ENCODE measurements at regions not wholly inside any gene's neighbourhood (a gene's known extent, or its start where the extent isn't known, plus 50 kb on each side); places are given as distances from the start of the nearest gene placed in this dataset.

GRCh38 chr2:239576784-239577685 lies 176.2 kb upstream of the HDAC4 start:
- Histone ChIP-seq H3K27me3 (ENCODE audit: insufficient read depth, low read length) (no peaks in the 10 kb centered on the region), H3K36me3 (ENCODE audit: insufficient read depth, low read length) (no peaks in the 10 kb centered on the region), H3K27ac (ENCODE audit: low read depth, low read length) (no peak overlapping the region), H3K9me3 (ENCODE audit: insufficient read depth, low read depth, low read length) (no peaks in the 10 kb centered on the region), H3K9ac (ENCODE audit: low read depth, low read length) (no peak overlapping the region), H3K4me1 (ENCODE audit: insufficient read depth, low read length) (no peaks in the 10 kb centered on the region), H3K4me3 (ENCODE audit: low read length) (no peak overlapping the region)
- 94% methylated on average over 16 of the region's 17 CpGs for WGBS

- WGBS = 95% methylated on average over 8 of the region's 8 CpGs
- no peaks in the 10 kb centered on the region for H3K9me3 ChIP-seq (ENCODE audit: insufficient read depth, low read depth, low read length)
- no peaks in the 10 kb centered on the region for H3K27me3 ChIP-seq (ENCODE audit: insufficient read depth, low read length)
Measured at GRCh38 chr2:239575931-239576445, 175.2 kb upstream of the HDAC4 start.

GRCh38 chr2:239574434-239575156 lies 173.8 kb upstream of the HDAC4 start:
- Histone ChIP-seq H3K27me3 (ENCODE audit: insufficient read depth, low read length) (no peaks in the 10 kb centered on the region), H3K9ac (ENCODE audit: low read depth, low read length) (no peak overlapping the region), H3K4me1 (ENCODE audit: insufficient read depth, low read length) (no peaks in the 10 kb centered on the region), H3K9me3 (ENCODE audit: insufficient read depth, low read depth, low read length) (no peaks in the 10 kb centered on the region), H3K36me3 (ENCODE audit: insufficient read depth, low read length) (no peaks in the 10 kb centered on the region), H3K27ac (ENCODE audit: low read depth, low read length) (no peak overlapping the region), H3K4me3 (ENCODE audit: low read length) (no peak overlapping the region)
- WGBS = 88% methylated on average over 13 of the region's 13 CpGs

More at GRCh38 chr2:239575931-239576445, 175.2 kb upstream of the HDAC4 start:
- Histone ChIP-seq H3K9ac (ENCODE audit: low read depth, low read length) (no peak overlapping the region), H3K4me1 (ENCODE audit: insufficient read depth, low read length) (no peaks in the 10 kb centered on the region), H3K36me3 (ENCODE audit: insufficient read depth, low read length) (no peaks in the 10 kb centered on the region), H3K27ac (ENCODE audit: low read depth, low read length) (no peak overlapping the region), H3K4me3 (ENCODE audit: low read length) (no peak overlapping the region)

GRCh38 chr2:239574054-239574433 lies 173.2 kb upstream of the HDAC4 start:
- Histone ChIP-seq H3K4me1 (ENCODE audit: insufficient read depth, low read length) (no peaks in the 10 kb centered on the region), H3K9me3 (ENCODE audit: insufficient read depth, low read depth, low read length) (no peaks in the 10 kb centered on the region), H3K9ac (ENCODE audit: low read depth, low read length) (no peak overlapping the region), H3K27ac (ENCODE audit: low read depth, low read length) (no peak overlapping the region), H3K4me3 (ENCODE audit: low read length) (no peak overlapping the region), H3K27me3 (ENCODE audit: insufficient read depth, low read length) (no peaks in the 10 kb centered on the region), H3K36me3 (ENCODE audit: insufficient read depth, low read length) (no peaks in the 10 kb centered on the region)
- WGBS = 93% methylated on average over 5 of the region's 5 CpGs

GRCh38 chr2:239570971-239571520 lies 170.2 kb upstream of the HDAC4 start:
- no peaks in the 10 kb centered on the region for H3K36me3 ChIP-seq (ENCODE audit: insufficient read depth, low read length)
- H3K4me3 ChIP-seq (ENCODE audit: low read length) = no peak overlapping the region
- no peak overlapping the region for H3K27ac ChIP-seq (ENCODE audit: low read depth, low read length)
- WGBS = 90% methylated on average over 6 of the region's 6 CpGs
- H3K27me3 ChIP-seq (ENCODE audit: insufficient read depth, low read length) = no peaks in the 10 kb centered on the region
- no peaks in the 10 kb centered on the region for H3K9me3 ChIP-seq (ENCODE audit: insufficient read depth, low read depth, low read length)
- H3K4me1 ChIP-seq (ENCODE audit: insufficient read depth, low read length) = no peaks in the 10 kb centered on the region
- H3K9ac ChIP-seq (ENCODE audit: low read depth, low read length) = no peak overlapping the region

GRCh38 chr2:239570216-239570925 lies 169.6 kb upstream of the HDAC4 start:
- Histone ChIP-seq H3K9me3 (ENCODE audit: insufficient read depth, low read depth, low read length) (no peaks in the 10 kb centered on the region), H3K36me3 (ENCODE audit: insufficient read depth, low read length) (no peaks in the 10 kb centered on the region), H3K27me3 (ENCODE audit: insufficient read depth, low read length) (no peaks in the 10 kb centered on the region), H3K9ac (ENCODE audit: low read depth, low read length) (no peak overlapping the region), H3K4me1 (ENCODE audit: insufficient read depth, low read length) (no peaks in the 10 kb centered on the region), H3K27ac (ENCODE audit: low read depth, low read length) (no peak overlapping the region), H3K4me3 (ENCODE audit: low read length) (no peak overlapping the region)
- 92% methylated on average over 15 of the region's 15 CpGs for WGBS

GRCh38 chr2:239569401-239570090 lies 168.7 kb upstream of the HDAC4 start:
- H3K9me3 ChIP-seq (ENCODE audit: insufficient read depth, low read depth, low read length) = no peaks in the 10 kb centered on the region
- no peaks in the 10 kb centered on the region for H3K27me3 ChIP-seq (ENCODE audit: insufficient read depth, low read length)

GRCh38 chr2:239568601-239569000 lies 167.8 kb upstream of the HDAC4 start:
- no peaks in the 10 kb centered on the region for H3K4me1 ChIP-seq (ENCODE audit: insufficient read depth, low read length)
- no peak overlapping the region for H3K27ac ChIP-seq (ENCODE audit: low read depth, low read length)
- H3K36me3 ChIP-seq (ENCODE audit: insufficient read depth, low read length) = no peaks in the 10 kb centered on the region
- 88% methylated on average over 3 of the region's 4 CpGs for WGBS
- no peak overlapping the region for H3K4me3 ChIP-seq (ENCODE audit: low read length)
- H3K9me3 ChIP-seq (ENCODE audit: insufficient read depth, low read depth, low read length) = no peaks in the 10 kb centered on the region
- no peak overlapping the region for H3K9ac ChIP-seq (ENCODE audit: low read depth, low read length)
- H3K27me3 ChIP-seq (ENCODE audit: insufficient read depth, low read length) = no peaks in the 10 kb centered on the region

More at GRCh38 chr2:239569401-239570090, 168.7 kb upstream of the HDAC4 start:
- H3K36me3 ChIP-seq (ENCODE audit: insufficient read depth, low read length) = no peaks in the 10 kb centered on the region
- H3K4me1 ChIP-seq (ENCODE audit: insufficient read depth, low read length) = no peaks in the 10 kb centered on the region
- no peak overlapping the region for H3K27ac ChIP-seq (ENCODE audit: low read depth, low read length)
- H3K9ac ChIP-seq (ENCODE audit: low read depth, low read length) = no peak overlapping the region
- no peak overlapping the region for H3K4me3 ChIP-seq (ENCODE audit: low read length)
- 88% methylated on average over 24 of the region's 24 CpGs for WGBS

- 96% methylated on average over 13 of the region's 13 CpGs for WGBS
- no peaks in the 10 kb centered on the region for H3K9me3 ChIP-seq (ENCODE audit: insufficient read depth, low read depth, low read length)
- H3K4me1 ChIP-seq (ENCODE audit: insufficient read depth, low read length) = no peaks in the 10 kb centered on the region
- no peak overlapping the region for H3K9ac ChIP-seq (ENCODE audit: low read depth, low read length)
- H3K27ac ChIP-seq (ENCODE audit: low read depth, low read length) = no peak overlapping the region
- H3K27me3 ChIP-seq (ENCODE audit: insufficient read depth, low read length) = no peaks in the 10 kb centered on the region
- no peaks in the 10 kb centered on the region for H3K36me3 ChIP-seq (ENCODE audit: insufficient read depth, low read length)
- H3K4me3 ChIP-seq (ENCODE audit: low read length) = no peak overlapping the region
Measured at GRCh38 chr2:239567786-239568185, 167.0 kb upstream of the HDAC4 start.

- H3K9me3 ChIP-seq (ENCODE audit: insufficient read depth, low read depth, low read length) = no peaks in the 10 kb centered on the region
- no peaks in the 10 kb centered on the region for H3K27me3 ChIP-seq (ENCODE audit: insufficient read depth, low read length)
- no peak overlapping the region for H3K4me3 ChIP-seq (ENCODE audit: low read length)
- H3K4me1 ChIP-seq (ENCODE audit: insufficient read depth, low read length) = no peaks in the 10 kb centered on the region
- no peak overlapping the region for H3K9ac ChIP-seq (ENCODE audit: low read depth, low read length)
- H3K36me3 ChIP-seq (ENCODE audit: insufficient read depth, low read length) = no peaks in the 10 kb centered on the region
- WGBS = 84% methylated on average over 10 of the region's 10 CpGs
- no peak overlapping the region for H3K27ac ChIP-seq (ENCODE audit: low read depth, low read length)
Measured at GRCh38 chr2:239566995-239567568, 166.3 kb upstream of the HDAC4 start.

Measured in HUES64 (cell line).